ENCODE measurements at regions not wholly inside any gene's neighbourhood (a gene's known extent, or its start where the extent isn't known, plus 50 kb on each side); places are given as distances from the start of the nearest gene placed in this dataset.

- Histone ChIP-seq H3K79me2 (ENCODE audit: control insufficient read depth, insufficient read depth, low read length) (no peaks in the 10 kb centered on the region), H3K4me2 (ENCODE audit: control insufficient read depth, extremely low read depth, insufficient read depth, low read depth, low read length) (no peak overlapping the region), H3K27me3 (ENCODE audit: control insufficient read depth, extremely low read depth, insufficient read depth, low read length) (no peaks in the 10 kb centered on the region), H4K20me1 (ENCODE audit: control insufficient read depth, extremely low read depth, insufficient read depth, low read length) (no peaks in the 10 kb centered on the region), H3K36me3 (ENCODE audit: control insufficient read depth in 2 of 2, extremely low read depth in 1 of 2, insufficient read depth in 2 of 2, low read length in 2 of 2) (no peaks in the 10 kb centered on the region), H3K9ac (ENCODE audit: control insufficient read depth, extremely low read depth, insufficient read depth, low read length) (no peak overlapping the region), H3K9me1 (ENCODE audit: control insufficient read depth, extremely low read depth, insufficient read depth, low read length) (no peaks in the 10 kb centered on the region), H2AFZ (ENCODE audit: control insufficient read depth, low read length) (no peak overlapping the region), H3K27ac (ENCODE audit: control insufficient read depth, insufficient read depth, low read length) (no peak overlapping the region), H3K4me3 (ENCODE audit: control insufficient read depth in 2 of 3, extremely low read depth in 1 of 3, insufficient read depth in 2 of 3, low read depth in 1 of 3, low read length in 3 of 3) (no peak overlapping the region), H3K4me1 (ENCODE audit: control insufficient read depth, extremely low read depth, insufficient read depth, low read length) (no peaks in the 10 kb centered on the region), H3K9me3 (ENCODE audit: control insufficient read depth, low read depth, low read length) (no peaks in the 10 kb centered on the region)
- no peak for DNase-seq (ENCODE audit: low read depth, low spot score)
- FAIRE-seq = no peak
- dilution Hi-C loops (cut with MboI; ENCODE audit: extremely low pct_ligation_motif_present, low sequenced_read_pairs) = no loop called here
- no peak for TF ChIP-seq CTCF (optimal IDR thresholded peaks at IDR 0.05 in 1 of 3, IDR thresholded peaks at IDR 0.05 in 1 of 3, conservative IDR thresholded peaks at IDR 0.05 in 1 of 3; ENCODE audit: extremely low read depth in 1 of 3, insufficient read depth in 2 of 3, low read length in 3 of 3)
- TF ChIP-seq EZH2 (IDR thresholded peaks at IDR 0.05; ENCODE audit: low read length) = no peak
These were observed 80.7 kb downstream of the TEX29 start for GRCh38 chr13:111401151-111401550.

- Histone ChIP-seq H3K36me3 (ENCODE audit: control insufficient read depth in 2 of 2, extremely low read depth in 1 of 2, insufficient read depth in 2 of 2, low read length in 2 of 2) (no peaks in the 10 kb centered on the region), H2AFZ (ENCODE audit: control insufficient read depth, low read length) (no peak overlapping the region), H3K27me3 (ENCODE audit: control insufficient read depth, extremely low read depth, insufficient read depth, low read length) (no peaks in the 10 kb centered on the region), H3K4me3 (ENCODE audit: control insufficient read depth in 2 of 3, extremely low read depth in 1 of 3, insufficient read depth in 2 of 3, low read depth in 1 of 3, low read length in 3 of 3) (no peak overlapping the region), H3K9me3 (ENCODE audit: control insufficient read depth, low read depth, low read length) (no peaks in the 10 kb centered on the region), H3K79me2 (ENCODE audit: control insufficient read depth, insufficient read depth, low read length) (no peaks in the 10 kb centered on the region), H3K9me1 (ENCODE audit: control insufficient read depth, extremely low read depth, insufficient read depth, low read length) (no peaks in the 10 kb centered on the region), H3K4me2 (ENCODE audit: control insufficient read depth, extremely low read depth, insufficient read depth, low read depth, low read length) (no peak overlapping the region), H3K4me1 (ENCODE audit: control insufficient read depth, extremely low read depth, insufficient read depth, low read length) (no peaks in the 10 kb centered on the region), H3K9ac (ENCODE audit: control insufficient read depth, extremely low read depth, insufficient read depth, low read length) (no peak overlapping the region), H4K20me1 (ENCODE audit: control insufficient read depth, extremely low read depth, insufficient read depth, low read length) (no peaks in the 10 kb centered on the region), H3K27ac (ENCODE audit: control insufficient read depth, insufficient read depth, low read length) (no peak overlapping the region)
- DNase-seq (ENCODE audit: low read depth, low spot score) (no peak), FAIRE-seq (no peak)
- TF ChIP-seq EZH2 (IDR thresholded peaks at IDR 0.05; ENCODE audit: low read length) (no peak), CTCF (optimal IDR thresholded peaks at IDR 0.05 in 1 of 3, IDR thresholded peaks at IDR 0.05 in 1 of 3, conservative IDR thresholded peaks at IDR 0.05 in 1 of 3; ENCODE audit: extremely low read depth in 1 of 3, insufficient read depth in 2 of 3, low read length in 3 of 3) (no peak)
- dilution Hi-C loops (cut with MboI; ENCODE audit: extremely low pct_ligation_motif_present, low sequenced_read_pairs) = no loop called here
These were observed 81.3 kb downstream of the TEX29 start for GRCh38 chr13:111401755-111402154.

Data from keratinocyte (primary cell).